Hypothalamus (tissue), 51 donors: ENCODE measurements at regions not wholly inside any gene's neighbourhood (a gene's known extent, or its start where the extent isn't known, plus 50 kb on each side); places are given as distances from the start of the nearest gene placed in this dataset.
A peak's percentile ranks its signal among the peaks of the same experiment; 100 is the strongest.

Source experiments
- DNase-seq, 51 donors: peaks; one replicate each; lab custom pipeline; 2025; lab: John Stamatoyannopoulos, UW

GRCh38 chr3:84439476-84439875, 519.3 kb upstream of the CADM2 start:
- no peak for DNase-seq

DNA sequence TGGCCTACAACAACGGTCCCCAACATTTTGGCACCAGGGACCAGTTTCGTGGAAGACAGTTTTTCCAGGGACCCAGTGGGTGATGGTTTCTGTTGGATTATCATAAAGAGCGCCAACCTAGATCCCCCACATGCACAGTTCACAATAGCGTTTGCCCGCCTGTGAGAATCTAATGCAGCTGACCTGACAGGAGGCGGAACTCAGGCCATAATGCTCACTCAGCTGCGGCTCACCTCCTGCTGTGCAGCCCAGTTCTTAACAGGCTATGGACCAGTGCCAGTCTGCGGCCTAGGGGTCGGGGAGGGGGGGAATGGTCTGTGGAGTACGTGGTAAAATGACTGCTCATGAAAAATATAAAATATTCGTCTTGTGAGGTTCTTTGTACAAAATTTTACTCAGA, 518.5 kb upstream of the CADM2 start:
- DNase-seq, result no peak

- no peak for DNase-seq
Measured at GRCh38 chr3:84442533-84442932, 516.3 kb upstream of the CADM2 start.

DNA sequence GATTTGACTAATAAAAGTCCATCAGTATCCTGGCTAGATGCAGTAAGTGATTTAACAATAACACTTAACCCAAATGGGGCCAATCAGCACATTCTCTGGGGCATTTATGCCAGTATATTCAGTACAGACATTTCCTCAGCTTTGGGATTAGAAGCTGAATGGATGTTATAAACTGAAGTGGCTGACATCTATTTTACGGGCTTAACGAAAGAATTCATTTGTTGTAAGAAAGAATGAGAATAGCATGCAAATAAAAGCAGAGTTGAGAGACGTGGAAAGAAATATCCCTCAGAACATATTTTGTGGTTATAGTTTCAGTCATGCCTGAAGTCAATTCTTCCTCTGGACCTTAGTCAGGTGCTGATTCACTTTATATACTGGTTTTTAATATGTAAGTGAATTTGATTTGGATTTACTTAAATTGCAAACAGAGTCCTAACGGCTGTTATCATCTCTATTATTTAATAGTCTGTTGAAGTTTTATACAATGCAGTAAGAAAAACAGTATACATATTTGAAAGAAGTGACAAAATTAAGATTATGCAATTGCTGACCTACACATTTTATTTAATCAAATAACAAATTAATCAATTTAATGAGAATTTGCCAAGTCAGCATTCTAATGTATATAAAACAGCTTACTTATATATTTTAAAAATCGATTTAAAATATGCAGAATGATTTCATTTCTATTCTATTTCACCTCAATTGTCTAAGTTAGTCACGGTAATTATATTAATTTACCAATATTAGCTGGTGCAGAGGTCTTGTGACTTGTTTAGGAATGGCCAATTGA, 513.9 kb upstream of the CADM2 start:
- no peak for DNase-seq

GRCh38 chr3:84487296-84487695, 471.5 kb upstream of the CADM2 start:
- no peak for DNase-seq

DNA sequence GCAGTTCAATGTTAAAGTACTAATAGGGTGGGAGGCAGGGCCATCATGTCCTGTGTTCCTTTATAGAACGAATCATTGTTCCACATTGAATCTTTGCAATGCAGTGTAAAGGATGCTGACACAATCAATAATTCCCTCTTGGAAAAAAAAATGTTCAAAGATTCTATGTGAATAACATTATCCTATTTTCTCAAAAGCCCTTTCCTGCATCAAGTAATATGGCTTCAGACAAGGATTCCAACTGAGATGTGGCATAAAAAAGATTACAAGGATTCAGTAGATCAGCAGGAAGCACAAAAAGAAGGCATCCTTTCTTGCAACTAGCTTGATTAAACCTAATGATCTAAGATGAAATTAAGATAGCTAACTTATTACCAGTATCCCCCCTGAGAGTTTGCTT, 454.0 kb upstream of the CADM2 start:
- no peak for DNase-seq

DNA sequence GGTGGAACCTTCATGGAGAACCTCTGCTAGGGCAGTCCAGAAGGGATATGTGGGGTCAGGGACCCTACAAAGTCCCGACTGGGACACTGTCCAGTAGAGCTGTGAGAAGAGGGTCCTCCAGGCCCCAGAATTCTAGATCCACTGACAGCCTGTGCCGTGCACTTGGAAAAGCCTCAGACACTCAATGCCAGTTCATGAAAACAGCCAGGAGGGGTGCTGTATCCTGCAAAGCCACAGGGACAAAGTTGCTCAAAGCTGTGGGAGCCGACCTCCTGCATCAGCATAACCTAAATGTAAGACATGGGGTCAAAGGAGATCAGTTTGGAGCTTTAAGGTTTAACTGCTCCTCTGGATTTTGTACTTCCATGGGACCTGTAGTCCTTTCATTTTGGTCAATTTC, 448.8 kb upstream of the CADM2 start:
- no peak for DNase-seq

- no peak for DNase-seq
Measured at GRCh38 chr3:84522893-84523292, 435.9 kb upstream of the CADM2 start.

DNA sequence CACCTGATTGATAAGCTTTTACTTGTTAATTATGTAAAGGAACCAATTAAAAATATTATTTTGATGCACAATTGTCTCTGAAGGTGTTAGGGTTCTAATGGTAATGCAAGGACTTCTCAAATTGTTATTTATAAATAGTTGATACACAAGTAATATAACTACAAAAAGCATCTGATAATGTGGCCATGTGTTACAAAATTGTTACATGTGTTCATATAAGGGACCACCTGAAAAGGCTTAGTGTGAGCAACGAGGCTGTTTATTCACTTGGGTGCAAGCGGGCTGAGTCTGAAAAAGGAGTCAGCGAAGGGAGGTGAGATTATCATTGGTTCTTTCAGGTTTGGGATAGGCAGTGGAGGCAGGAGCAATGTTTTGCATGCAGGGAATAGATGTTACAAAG, 421.9 kb upstream of the CADM2 start:
- DNase-seq, result no peak

DNA sequence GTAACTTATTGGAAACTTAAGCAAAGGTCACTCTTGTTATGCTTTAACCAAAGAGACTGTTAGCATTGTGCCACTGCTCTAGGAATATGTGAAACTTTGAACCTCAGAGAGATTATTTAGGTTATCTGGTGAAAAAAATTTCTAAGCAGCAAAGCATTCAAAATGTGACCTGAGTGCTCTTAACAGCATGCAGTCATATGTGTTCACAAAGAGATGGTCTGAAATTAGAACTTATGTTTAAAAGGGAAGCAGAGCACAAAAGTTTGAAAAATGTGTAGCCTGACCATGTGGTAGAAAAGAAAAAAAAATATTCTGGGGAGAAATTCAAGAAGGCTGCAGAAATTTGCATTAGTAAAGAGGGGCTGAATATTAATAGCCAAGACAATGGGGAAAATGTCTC, 420.2 kb upstream of the CADM2 start:
- no peak for DNase-seq

- DNase-seq, result no peak
Measured at GRCh38 chr3:84547207-84547606, 411.6 kb upstream of the CADM2 start.

DNA sequence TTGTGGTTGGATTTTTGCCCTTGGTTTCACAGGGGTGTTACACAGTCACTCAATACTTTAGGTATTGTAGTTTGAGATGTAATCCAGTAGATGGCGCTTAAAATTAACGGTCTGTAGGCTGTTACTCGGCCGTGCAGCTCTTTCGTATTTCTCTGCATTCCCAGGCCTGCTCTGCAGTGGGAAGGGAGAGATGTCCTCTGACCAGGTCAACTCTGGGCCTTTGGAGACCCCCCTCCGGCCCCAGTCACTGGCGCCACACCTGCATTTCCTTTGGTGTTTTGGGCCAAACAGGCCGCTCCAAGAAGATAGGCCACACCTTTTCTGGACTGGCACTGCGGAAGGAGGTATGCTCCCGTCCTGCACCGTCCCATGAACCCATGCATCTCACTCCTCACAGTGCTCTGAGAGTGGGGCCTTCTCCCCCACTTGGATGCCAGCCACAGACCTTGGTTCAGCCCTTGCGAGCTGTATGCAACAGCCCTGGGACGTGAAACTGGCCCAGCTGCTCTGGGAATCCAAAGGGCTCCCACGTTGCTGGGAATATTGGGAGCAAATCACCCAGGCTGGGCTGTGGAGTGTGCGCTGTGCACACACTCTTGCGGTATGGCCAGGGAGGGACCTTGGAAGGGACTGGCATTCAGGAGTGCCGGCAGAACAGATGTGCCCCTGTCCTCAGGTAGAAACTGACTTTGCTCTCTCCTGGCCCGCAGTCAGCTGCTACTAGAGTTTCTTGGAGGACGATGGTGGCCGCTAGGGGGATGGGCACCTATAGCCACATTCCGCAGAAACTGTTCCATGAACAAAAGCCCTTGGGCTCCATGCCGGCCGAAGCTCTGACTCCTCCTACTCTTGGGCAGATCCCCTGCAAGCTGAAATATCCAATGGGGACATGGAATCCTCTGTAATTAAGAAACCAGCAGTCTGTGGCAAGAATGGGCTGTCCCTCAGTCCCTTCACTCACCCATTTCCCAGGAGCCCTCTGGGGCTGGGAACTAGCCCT, 410.5 kb upstream of the CADM2 start:
- DNase-seq, result peak in 22 of 51 donors; percentile 1 to 32 (median 8)

DNA sequence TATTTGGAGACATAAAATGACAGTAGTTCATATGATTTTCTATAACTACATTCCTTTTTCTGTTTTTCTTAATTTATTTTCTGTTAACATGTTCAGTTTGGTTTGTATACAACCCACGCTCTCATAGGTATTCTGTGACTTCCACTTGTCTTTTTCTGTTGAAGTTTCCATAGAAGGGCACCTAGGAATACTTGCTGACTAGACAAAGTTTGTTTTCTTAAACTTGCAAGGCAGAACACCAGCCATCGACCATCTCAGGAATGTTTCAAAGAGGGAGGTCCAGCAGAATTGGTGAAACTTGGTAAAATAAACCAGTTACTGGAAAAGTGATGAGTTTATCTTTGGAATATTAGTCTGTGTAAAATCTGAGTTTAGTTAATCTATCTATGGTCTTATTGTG, 403.2 kb upstream of the CADM2 start:
- DNase-seq, result no peak

- no peak for DNase-seq
Measured at GRCh38 chr3:84566256-84566655, 392.5 kb upstream of the CADM2 start.

GRCh38 chr3:84567796-84568195, 391.0 kb upstream of the CADM2 start:
- no peak for DNase-seq

DNA sequence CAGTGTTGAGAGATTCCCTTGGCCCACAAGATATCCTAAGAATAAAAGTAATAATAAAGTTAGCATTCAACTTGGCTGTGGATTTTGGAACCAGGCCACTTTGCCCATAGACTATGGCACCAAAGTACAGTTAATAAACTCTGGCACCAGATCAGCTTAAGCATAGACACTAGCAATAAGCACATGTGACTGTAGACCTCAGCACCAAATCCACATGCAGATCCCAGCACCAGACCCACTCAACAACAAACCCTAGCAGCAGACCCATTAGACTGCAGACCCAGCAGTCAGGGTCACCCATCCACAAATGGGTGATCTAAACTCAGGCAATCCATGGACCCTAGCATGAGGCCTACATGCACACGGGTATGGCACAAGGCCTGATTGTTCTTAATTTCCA, 384.8 kb upstream of the CADM2 start:
- no peak for DNase-seq

DNA sequence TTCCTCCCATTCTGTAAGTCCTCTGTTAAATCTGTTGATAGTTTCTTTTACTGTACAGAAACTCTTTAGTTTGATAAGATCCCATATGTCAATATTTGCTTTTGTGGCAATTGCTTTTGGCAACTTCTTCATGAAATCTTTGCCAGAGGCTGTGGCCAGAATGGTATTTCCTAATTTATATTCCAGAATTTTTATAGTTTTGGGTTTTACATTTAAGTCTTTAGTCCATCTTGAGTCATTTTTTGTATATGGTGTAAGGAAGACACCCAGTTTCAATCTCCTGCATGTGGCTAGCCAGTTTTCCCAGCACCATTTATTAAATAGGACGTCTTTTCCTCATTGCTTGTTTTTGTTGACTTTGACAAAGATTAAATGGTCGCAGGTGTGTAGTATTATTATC, 372.4 kb upstream of the CADM2 start:
- no peak for DNase-seq

DNA sequence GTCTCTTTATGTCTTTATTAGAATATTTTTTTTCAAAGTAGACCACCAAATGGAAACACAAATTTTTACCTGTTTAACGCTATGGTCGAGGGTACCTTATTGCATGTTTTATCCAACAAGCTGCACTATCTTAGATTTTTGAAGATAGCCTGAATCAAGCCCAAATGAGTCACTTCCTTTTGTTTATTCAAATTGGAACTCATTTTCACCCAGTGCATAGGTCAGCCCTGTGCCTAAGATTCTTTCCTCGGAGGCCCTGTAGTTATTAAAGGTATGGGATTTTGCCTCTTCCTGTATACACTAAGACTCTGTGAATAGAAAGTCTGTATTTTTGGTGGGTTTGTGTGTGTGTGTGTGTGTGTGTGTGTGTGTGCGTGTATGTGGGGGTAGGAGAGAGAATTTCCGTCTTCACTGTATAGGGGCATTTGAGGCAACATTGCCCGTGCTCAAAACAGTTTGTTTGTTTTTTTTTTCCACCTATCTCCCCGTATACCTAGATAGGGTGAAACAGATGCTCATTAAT, 358.0 kb upstream of the CADM2 start:
- no peak for DNase-seq

- no peak for DNase-seq
Measured at GRCh38 chr3:84601303-84601702, 357.5 kb upstream of the CADM2 start.

GRCh38 chr3:84621823-84622222, 337.0 kb upstream of the CADM2 start:
- no peak for DNase-seq

DNA sequence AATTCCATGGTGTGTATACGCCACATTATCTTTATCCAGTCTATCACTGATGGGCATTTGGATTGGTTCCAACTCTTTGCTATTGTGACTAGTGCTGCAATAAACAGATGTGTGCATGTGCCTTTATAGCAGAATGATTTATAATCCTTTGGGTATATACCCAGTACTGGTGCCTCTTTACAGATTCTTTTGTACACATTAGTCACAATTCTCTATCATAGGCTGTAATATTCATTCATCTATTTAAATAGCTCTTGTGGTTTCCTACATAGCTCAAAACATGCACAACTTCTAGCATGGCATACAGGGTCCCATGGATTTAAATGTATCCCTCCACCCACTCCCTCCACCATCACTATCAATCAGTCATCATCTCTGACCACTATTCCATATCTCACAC, 324.1 kb upstream of the CADM2 start:
- no peak for DNase-seq

GRCh38 chr3:84637272-84637671, 321.5 kb upstream of the CADM2 start:
- DNase-seq, result no peak
